ENCODE measurements at regions not wholly inside any gene's neighbourhood (a gene's known extent, or its start where the extent isn't known, plus 50 kb on each side); places are given as distances from the start of the nearest gene placed in this dataset.

DNA sequence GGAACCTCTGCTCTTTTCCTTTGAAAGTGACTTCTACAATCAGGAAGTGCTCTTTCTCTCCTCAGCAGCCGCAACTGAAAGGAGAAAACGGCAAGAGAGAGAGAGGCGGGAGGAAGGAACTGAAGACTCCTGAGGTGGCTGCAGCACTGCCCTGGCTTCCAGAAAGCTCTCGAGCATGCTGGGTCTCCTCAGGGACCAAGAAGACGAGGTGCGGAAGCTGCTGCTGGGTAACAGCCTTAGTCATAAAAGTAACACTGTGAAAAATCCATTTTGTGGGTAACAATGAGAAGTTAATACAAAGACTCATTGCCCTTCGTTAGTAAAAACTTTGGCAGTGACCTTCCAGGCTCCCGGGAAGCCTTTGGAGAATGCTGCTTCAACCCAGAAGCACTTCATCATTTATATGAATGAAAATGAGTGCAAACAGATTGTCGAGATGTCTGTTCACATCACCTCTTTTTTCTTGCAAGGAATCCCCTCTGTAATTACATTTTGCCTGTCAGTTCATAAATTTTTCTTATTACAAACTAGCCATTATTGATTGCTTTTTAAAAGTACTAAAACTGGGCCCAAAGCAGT is 473.4 kb downstream of the SOX6 start:
- no peak for DNase-seq (ENCODE audit: low spot score)

DNA sequence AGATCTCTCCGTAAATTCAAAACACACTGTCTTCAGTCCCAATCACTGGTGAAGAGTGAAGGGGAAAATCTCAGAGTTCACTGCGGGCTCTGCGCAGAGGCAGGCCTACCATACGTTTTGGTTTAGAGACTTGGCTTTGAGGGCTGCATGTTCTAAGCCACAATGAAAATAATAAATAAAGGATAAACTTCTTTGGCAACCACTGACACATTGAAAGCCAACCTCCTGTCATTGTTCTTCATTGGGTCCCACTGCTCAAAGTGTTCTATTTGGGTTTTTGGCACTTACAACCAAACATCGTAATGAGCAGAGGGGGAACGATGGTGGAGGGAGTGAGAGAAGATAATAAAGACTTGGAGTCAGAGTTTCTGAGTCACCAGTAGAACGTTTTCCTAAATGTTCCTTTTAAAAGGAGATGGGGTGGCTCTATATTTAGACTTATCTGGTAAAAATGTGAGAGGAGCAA is 472.9 kb downstream of the SOX6 start:
- no peak for DNase-seq (ENCODE audit: low spot score)

DNA sequence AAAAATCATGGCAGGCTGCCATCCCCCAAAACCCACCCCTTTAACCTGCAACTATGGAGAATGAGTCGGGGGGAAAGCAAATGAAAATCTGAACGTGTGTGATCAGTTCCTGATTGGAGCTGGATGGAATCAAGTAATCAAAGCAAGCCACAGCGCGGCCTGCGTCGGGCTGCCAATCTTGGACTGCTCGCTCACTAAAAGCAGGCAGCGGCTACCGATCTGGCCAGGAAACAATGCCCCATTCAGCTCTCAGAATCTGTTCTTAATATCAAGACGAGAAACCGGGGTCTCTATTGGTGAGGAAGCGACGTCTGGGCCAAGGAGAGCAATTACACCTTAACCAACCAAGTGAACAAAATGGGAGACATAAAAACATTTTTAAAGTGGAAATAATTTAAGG is 472.2 kb downstream of the SOX6 start:
- DNase-seq (ENCODE audit: low spot score), result no peak

DNA sequence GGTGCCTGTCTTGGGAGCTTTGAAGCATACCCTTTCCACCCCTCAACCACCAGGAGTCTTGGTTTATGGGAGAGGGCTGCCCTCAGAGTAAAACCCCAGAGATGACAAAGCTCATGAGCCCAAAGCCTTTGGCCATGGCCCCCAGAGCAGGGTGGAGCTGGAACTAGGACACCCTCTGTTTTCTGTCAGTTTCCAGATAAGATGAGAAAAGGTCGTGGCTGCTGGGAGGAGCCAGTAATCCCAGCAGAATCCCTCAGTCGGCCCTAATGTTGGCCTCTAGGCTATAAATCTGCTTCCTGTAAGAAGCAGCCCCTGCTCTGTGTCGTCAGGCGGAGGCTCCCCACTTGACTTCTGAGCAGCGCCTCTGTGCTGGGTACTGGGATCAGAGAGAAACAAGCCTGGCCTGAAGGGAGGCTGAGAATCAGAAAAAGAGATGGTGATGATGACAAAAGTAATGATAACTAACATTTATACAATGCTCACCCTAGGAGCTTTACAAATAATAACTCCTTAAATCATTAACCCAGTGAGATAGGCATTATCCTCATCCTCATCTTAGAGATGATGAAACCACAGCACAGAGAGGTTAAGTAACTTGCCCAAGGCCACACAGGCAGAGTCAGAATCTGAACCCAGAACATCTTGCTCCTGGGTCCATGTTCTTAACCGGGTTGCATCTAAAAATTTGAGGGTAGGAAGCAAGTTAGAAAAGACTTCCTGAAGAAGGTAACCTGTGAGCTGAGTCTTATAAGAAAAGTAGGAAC is 471.4 kb downstream of the SOX6 start:
- no peak for DNase-seq (ENCODE audit: low spot score)

DNA sequence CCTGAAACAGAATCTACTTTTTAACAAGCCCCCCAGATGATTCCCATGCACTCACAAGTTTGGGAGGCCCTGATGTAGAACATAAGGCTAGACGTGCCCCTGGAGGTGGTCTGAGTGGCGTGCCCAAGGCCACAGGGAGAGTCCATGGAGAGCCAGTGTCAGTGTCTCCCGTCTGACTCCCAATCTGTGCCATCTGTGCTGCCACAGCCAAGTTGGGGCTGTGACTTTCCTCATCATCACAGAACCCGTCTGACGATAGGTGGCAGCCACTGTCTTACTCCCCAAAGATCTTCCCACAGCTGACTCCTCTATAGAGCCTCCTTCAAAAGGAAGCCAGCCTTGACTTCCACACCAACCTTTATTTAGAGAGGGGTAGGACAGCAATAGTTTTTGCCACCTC is 470.5 kb downstream of the SOX6 start:
- no peak for DNase-seq (ENCODE audit: low spot score)

DNA sequence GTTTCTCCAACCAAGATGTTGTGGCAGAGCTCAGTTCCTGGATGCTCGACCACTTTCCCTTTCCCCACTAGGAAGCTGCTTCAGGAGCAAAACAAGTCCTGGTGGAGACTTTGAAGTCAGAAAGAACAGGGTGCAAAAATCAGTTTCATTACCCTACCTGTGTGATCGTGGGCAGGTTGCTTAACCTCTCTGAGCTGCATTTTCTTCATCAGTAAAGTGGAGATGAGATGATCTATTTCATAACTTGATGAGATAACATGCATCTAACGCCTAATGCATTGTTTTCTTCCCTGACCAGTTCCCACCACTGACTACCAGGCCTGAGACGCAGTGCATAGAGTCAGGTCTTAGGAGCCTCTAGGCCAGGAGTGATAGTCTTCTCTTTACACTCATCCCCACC is 470.0 kb downstream of the SOX6 start:
- no peak for DNase-seq (ENCODE audit: low spot score)

DNA sequence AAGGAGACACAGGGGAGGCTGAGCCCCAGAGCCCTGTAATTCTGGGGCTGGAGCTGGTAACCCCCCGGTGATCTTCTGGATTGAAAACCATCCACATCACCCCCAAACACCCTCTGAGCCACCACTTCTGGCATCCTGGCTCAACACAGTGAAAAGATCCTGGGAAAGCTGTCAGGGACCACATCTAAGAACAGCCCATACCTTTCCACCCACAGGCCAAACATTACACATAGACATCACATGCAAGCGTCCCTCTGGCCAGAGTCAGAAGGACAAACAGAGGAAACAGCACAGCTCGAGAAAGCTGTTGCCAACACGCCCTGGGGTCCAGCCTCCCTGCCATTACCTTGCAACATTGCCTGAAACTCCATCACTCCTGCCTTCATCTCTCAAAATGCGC is 469.5 kb downstream of the SOX6 start:
- DNase-seq (ENCODE audit: low spot score), result no peak

DNA sequence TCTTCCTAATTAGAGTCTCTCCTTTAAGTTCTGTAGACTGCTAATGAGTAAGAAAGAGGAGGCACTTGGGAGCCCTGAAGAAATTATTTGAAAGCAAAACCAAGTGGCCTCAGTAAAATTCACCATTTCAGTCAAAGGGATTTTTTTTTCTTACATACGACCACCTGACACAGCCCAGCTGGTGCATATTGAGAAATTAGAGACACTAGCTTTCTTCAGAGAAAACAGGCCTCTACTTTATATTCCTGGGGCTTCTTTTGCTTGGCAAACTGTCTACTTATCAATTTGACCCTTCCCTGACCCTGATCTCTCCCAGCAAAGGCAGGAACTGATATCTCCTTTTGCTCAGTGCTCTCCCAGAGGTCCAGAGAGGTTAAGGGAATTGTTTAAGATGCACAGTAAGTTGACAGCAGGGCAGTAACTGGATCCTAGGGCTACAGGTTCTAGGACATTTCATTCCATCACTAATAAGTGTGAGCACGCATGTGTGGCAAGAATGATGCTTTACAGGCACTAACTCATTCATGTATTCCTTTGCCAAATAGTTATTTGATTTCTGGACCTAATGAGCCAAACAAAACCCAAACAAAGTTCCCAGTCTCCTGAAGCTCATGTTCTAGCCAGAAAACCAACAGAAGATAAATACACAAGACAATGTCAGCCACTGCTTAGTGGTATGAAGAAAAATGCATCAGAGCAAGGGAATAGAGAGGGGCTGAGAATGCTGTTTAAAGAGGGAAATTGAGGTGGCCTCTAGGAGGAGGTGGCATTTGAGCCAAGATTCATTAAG is 467.6 kb downstream of the SOX6 start:
- DNase-seq (ENCODE audit: low spot score), result no peak

DNA sequence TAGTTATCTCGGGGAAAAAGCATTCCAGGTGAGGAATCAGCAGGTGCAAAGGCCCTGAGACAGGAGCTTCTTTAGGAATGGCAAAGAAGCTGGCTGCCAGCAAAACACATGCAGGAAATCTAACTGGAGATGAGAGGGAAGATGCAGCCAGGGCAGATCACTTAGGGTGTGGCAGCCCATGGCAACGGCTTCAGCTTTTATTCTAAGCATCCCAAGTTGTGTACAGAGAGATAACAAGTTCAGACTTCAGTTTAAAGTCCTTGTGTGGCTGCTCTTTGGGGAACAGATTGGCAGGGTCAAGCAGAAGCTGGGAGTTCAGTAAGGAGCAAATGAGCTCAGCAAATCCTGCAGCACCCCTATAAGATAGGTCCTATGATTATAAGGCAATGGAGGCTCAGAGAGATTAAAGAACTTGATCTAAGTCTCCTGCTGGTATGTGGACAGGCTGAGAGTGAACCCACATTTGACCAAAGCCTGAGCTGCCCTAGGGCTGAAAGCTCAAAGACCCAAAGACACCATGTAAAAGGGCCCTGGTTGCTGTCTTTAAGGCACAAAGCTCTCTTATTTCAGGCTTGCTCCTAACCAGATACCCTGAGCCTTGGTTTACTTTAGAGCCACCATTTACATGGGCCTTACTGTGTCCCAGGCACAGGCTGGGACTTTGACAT is 466.8 kb downstream of the SOX6 start:
- no peak for DNase-seq (ENCODE audit: low spot score)

DNA sequence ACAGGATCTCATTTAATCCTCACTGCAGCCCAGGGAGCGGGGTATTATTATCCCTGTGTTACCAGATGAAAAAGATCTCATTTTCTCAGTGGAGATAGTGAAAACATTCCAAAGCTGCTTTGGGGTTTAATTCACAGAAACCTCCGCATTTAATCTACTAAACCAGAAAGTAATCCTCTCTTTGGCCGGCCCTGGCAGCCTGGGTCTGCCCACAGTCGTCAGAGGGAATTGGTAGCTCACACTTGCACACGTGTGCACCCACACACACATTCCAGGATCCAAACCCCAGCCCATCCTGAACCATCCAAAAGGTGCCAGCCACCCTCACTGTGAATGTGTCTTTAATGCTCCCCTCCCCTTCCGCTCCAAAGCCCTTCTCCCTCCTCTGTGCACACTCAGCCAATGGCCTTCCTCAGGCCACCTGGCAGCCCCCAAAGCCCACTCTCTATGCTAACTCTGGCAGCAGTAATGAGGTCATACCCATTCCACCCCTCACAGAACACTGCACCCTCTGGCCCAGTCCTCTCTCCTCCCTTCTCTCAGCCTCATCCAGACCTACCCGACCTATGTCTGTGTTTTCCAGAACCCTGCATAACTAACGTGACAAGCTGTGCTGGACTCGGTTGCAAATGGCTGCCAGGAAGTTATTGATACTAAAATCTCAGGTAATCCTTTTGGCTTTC is 466.2 kb downstream of the SOX6 start:
- no peak for DNase-seq (ENCODE audit: low spot score)

DNA sequence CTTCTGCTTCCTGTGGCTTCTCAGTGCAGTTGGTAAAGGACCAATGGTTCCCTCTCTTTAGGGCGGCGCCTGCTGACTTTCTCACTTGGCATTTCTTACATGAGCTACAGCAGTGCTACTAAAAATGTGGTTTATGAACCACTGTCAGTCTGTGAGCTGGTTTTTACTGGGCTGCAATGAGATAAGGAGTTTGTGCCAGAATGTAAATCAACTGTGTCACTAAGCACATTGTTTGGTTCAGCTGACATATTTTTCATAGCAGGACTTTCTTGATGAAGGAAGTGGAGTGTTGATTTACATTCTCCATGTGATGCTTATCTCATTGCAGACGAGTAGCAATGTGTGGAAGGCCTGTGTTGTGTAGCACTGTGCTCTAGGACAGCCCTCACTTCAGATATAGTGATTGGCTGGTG is 463.3 kb downstream of the SOX6 start:
- no peak for DNase-seq (ENCODE audit: low spot score)

DNA sequence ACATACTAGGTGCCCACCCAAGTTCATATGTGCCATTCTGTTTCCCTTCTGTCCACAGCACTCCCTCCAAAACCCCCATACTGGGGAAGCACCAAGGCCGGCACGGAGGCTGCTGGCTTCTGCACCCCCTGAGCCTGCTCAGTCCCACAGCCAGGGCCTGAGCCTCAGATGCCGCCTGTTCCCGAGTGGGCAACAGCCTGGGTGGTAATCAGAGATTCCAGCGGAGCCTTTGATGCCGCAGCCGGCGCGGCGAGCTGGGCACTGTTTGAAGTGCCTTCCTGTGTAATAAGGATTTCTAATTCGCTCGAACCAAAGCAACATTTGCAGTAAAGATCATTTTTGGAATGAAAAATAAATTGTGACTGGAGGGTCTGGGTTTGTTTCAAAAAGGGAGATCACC is 460.3 kb downstream of the SOX6 start:
- no peak for DNase-seq (ENCODE audit: low spot score)

DNA sequence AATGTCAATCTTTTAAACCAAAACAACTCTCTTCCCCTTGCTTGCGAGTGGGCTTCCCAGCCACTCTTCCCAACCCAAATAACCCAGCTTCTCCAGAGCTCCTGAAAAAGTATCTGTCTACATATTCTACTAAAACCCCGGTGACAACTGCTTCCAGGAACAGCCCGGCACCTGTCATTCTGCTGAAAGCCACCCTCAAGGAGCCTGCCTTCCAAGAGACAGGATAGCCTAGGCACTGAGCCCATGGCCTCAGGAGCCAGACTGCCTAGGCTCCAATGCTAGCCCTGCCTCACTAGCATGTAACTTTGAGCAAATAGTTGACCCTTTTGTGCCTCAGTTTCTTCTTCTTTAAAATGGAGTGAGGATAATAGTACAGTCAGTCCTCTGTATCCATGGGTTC is 459.8 kb downstream of the SOX6 start:
- no peak for DNase-seq (ENCODE audit: low spot score)

DNA sequence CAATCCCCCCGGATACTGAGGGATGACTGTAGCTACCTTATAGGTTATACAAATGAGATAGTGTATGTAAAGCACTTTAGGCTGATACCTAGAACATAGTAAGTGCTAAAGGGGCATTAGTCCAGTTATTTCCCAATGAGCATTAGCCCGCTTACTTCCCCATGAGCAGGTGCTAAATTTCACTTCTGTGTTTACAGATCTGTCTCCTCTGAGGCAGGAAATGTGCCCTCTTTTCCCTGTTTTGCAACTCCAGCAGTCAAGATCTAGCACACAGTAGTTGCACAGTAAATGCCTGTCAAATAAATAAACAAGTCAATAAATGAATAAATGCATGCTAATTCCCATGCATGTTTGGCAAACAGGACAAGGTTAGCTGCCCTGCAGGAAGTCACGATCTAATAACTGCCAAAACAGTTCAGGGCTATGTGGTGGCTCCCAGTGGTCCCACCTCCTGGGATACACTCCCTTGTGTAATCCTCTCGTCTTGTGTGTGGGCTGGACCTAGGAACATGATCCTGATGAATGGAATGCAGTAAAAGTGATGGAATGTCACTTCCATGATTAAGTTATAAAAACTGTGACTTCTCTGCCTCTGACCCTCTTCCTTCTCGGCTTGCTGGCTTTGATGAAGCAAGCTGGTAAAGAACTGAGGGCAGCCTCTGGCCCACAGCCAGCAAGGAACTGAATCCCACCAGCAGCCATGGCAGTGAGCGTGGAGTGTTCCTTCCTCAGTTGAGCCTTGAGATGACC is 459.0 kb downstream of the SOX6 start:
- DNase-seq (ENCODE audit: low spot score), result peak; percentile 37

DNA sequence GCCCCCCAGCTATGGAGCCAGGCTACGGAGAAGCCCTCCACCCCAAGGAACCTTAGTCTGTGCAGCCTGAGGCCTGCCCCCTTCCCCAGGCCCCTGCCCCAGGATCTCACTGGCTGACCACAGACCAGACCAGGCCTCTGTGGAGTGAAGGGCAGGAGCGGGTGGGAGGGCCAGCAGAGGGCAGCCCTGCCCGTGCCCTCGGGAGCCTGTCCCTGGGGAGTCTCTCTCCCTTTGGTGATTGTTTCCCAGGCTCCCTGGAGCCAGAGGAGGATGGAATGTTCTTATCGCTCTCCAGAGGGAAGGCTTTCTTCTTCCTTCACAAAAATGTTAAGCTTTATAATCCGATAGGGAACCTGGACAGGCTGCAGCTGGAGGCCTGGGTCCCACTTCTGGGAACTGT is 455.3 kb downstream of the SOX6 start:
- no peak for DNase-seq (ENCODE audit: low spot score)

DNA sequence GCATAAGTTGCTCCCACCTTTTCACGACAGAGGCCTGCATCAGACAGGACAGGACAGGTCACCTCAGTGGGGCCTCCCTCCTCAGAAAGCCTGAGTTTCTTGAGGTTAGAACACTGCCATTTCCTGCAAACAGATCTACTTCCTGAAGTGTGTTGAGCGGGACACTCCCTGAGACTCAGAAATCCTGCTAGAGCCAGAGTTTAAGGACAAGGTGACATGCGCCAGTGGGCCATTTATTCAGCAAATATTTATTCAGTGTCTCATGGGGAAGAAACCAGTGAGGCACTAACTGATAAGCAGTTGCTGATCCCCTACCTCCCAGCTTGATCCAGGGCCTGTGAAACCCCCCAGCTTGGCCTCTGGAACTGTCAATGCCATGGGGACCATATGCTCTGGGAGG is 454.6 kb downstream of the SOX6 start:
- no peak for DNase-seq (ENCODE audit: low spot score)

DNA sequence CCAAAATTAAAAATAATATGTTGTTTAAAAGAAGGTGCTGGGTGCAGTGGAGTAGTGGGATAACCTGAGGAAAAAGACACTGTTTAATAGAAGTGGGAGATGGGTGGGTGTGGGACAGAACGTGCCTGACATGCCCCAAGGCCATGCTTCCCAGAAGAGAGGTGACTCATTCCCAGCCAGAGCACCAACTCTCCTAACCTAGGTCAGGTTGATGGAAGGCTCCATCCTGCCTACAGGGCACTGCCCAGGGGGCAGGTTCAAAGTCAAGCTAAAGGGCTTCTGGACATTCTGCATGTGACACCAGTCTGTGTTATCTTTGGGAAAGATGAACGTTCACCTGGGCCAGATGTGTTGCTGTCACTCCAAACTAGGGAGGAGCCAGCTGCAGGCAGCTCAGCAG is 453.1 kb downstream of the SOX6 start:
- DNase-seq (ENCODE audit: low spot score), result no peak

DNA sequence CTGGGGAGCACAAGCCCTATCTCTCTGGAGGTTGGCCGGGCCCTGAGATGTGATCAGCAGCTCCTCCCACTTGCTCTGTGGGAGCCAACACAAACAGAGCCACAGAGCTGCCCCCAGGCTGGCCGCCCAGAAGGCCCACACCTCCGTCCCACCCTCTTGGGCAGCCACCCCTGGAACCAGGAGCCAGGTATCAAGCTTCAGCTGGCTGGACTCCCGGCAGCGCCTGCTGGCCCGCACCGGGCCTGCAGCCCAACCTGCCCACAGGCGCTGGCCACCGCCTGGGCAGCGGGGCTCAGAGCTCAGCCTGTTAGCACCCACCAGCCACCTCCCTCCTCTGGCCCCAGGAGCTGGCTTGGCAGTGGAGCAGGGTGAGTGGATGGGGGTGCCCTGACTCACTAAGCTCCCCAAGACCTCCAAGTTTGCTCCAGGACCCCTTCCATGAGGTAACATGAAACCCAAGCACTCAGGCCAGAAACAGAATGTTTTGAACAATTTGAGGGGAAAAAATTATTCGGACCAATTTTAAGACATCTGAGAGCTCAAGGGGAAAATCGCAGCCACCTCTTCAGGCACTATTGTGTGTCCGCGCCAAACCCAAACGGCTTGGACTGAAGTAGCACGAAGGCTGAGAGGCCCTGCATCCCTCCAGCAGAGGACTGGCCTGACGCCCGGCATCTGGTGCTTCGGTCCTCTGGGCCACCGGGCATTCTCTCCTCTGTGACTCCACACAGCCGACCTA is 450.8 kb downstream of the SOX6 start:
- peak; percentile 31 for DNase-seq (ENCODE audit: low spot score)

DNA sequence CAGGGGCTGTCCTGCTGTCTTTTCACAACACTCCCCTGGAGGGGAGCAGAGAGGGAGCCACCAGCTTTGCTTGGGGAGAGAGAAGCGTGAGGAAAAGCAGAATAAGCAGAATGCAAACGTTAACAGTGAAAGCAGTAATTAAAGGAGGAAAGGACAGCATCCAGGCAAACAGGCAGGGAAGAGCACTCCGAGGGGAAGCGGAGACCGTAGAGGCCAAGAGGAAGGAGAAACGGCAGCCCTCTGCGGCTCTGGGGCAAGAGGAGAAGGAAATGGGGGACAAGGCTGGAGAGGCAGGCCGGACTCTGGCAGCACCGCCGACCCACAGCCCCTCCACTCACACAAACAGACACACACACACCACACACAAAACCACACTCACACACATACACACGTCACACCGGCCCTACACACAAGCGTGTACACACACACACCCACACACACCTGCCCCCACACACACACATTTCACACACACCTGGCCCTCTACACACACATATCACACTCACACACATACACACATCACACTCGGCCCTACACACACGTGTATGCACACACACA is 449.8 kb downstream of the SOX6 start:
- no peak for DNase-seq (ENCODE audit: low spot score)

DNA sequence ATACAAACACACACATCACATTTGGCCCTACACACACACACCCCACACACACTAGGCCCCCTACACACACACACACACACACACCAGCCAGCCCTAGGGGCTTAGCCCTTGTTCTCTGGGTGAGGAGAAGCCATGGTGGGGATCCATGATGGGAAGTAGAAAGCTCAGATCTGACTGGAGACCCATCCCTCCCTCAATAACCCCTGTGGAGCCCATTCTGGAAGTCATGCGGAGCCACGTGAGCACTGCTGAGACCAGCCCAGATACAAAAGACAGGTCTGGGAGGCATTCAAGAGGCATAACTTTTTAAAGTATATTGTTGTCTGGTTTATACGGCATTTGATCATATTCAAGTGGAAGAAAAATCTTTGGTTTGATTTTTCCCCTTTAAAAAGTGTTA is 448.5 kb downstream of the SOX6 start:
- no peak for DNase-seq (ENCODE audit: low spot score)
